Neuronal stem cell (in vitro differentiated cells): ENCODE measurements at regions not wholly inside any gene's neighbourhood (a gene's known extent, or its start where the extent isn't known, plus 50 kb on each side); places are given as distances from the start of the nearest gene placed in this dataset.

Experiments
- DNase-seq: peaks from one replicate; pipeline ENCODE4 v3.0.0-alpha.2; 2013; ENCODE audit warnings: low spot score
- H2AFZ ChIP-seq: one replicate; pipeline ENCODE4 v1.6.1; 2013; ENCODE audit warnings: mild to moderate bottlenecking, low read length, inconsistent platforms
- H2AK5ac ChIP-seq: 2 replicates; pipeline ENCODE4 v1.6.1; 2013; ENCODE audit warnings: low read depth, mild to moderate bottlenecking, inconsistent platforms, low read length, moderate library complexity, mixed read lengths
- H2BK120ac ChIP-seq: 2 replicates; pipeline ENCODE4 v1.6.1; 2013; ENCODE audit warnings: low read depth, mild to moderate bottlenecking, inconsistent platforms, low read length, moderate library complexity, mixed read lengths
- H2BK12ac ChIP-seq: one replicate; pipeline ENCODE4 v1.6.1; 2013; ENCODE audit warnings: low read length, inconsistent platforms
- H2BK15ac ChIP-seq: 2 replicates; pipeline ENCODE4 v1.6.1; 2013; ENCODE audit warnings: mild to moderate bottlenecking, low read length, inconsistent platforms, mixed read lengths
- H2BK5ac ChIP-seq: one replicate; pipeline ENCODE4 v1.6.1; 2013; ENCODE audit warnings: inconsistent platforms, mild to moderate bottlenecking, low read length, moderate library complexity
- H3K14ac ChIP-seq: one replicate; pipeline ENCODE4 v1.6.1; 2013; ENCODE audit warnings: low read length, inconsistent platforms
- H3K18ac ChIP-seq: 2 replicates; pipeline ENCODE4 v1.6.1; 2013; ENCODE audit warnings: low read length, inconsistent platforms
- H3K23ac ChIP-seq: 2 replicates; pipeline ENCODE4 v1.6.1; 2013; ENCODE audit warnings: low read depth, mild to moderate bottlenecking, mixed read lengths, low read length, inconsistent platforms; ENCODE audit not compliant: poor library complexity
- H3K27ac ChIP-seq: replicated peaks from 3 replicates; pipeline ENCODE4 v1.5.1; 2013; ENCODE audit warnings: low read length, inconsistent platforms
- H3K27me3 ChIP-seq, 3 experiments: 2 replicates each; pipeline ENCODE4 v1.6.1; 2013; ENCODE audit warnings: low read length in 3 of 3, mild to moderate bottlenecking in 2 of 3, inconsistent platforms in 1 of 3, low read depth in 1 of 3, mixed read lengths in 1 of 3, moderate library complexity in 1 of 3; ENCODE audit not compliant: control insufficient read depth in 3 of 3, insufficient read depth in 3 of 3
- H3K36me3 ChIP-seq, 2 donors: replicated peaks in 1 of 2; 2 replicates each; pipeline ENCODE4 v1.6.1; 2013; ENCODE audit warnings: low read length in 2 of 2; ENCODE audit not compliant: control insufficient read depth in 2 of 2, insufficient read depth in 2 of 2
- H3K4ac ChIP-seq: 2 replicates; pipeline ENCODE4 v1.6.1; 2013; ENCODE audit warnings: inconsistent platforms, mild to moderate bottlenecking, low read length, moderate library complexity
- H3K4me1 ChIP-seq, 2 donors: 1 replicate in 1 of 2; 2 replicates in 1 of 2; pipeline ENCODE4 v1.6.1; 2013; ENCODE audit warnings: low read length in 2 of 2, low read depth in 1 of 2; ENCODE audit not compliant: control insufficient read depth in 2 of 2, insufficient read depth in 1 of 2
- H3K4me2 ChIP-seq: one replicate; pipeline ENCODE4 v1.6.1; 2013; ENCODE audit warnings: mild to moderate bottlenecking, low read length, inconsistent platforms; ENCODE audit not compliant: insufficient read depth, poor library complexity, severe bottlenecking
- H3K4me3 ChIP-seq, 2 donors: 2 replicates each; pipeline ENCODE4 v1.5.1; 2013; ENCODE audit warnings: low read length in 2 of 2, mild to moderate bottlenecking in 2 of 2, inconsistent platforms in 1 of 2, moderate library complexity in 1 of 2
- H3K79me1 ChIP-seq: one replicate; pipeline ENCODE4 v1.6.1; 2013; ENCODE audit warnings: low read depth, mild to moderate bottlenecking, inconsistent platforms, low read length, moderate library complexity
- H3K9ac ChIP-seq: one replicate; pipeline ENCODE4 v1.6.1; 2013; ENCODE audit warnings: mild to moderate bottlenecking, low read depth, low read length, inconsistent platforms; ENCODE audit not compliant: poor library complexity
- H3K9me3 ChIP-seq, 2 donors: replicated peaks in 1 of 2; 2 replicates each; pipeline versions ENCODE3 to v1.6.1; 2013; ENCODE audit warnings: low read length in 2 of 2, mild to moderate bottlenecking in 2 of 2, inconsistent platforms in 1 of 2, low read depth in 1 of 2, mixed read lengths in 1 of 2, moderate library complexity in 1 of 2; ENCODE audit not compliant: control insufficient read depth in 2 of 2, insufficient read depth in 1 of 2
- H4K8ac ChIP-seq: one replicate; pipeline ENCODE4 v1.6.1; 2013; ENCODE audit warnings: low read depth, mild to moderate bottlenecking, inconsistent platforms, low read length, moderate library complexity
- H4K91ac ChIP-seq: one replicate; pipeline ENCODE4 v1.6.1; 2013; ENCODE audit warnings: low read length, low read depth, mild to moderate bottlenecking, inconsistent platforms; ENCODE audit not compliant: poor library complexity
- WGBS, 2 donors: extraction: QIAGEN DNeasy Blood & Tissue Kit; methylation state at CpG; one replicate each; pipeline ENCODE4 v1.1.7; 2013; ENCODE audit warnings: missing lambda C conversion rate in 2 of 2, mixed read lengths in 1 of 2; ENCODE audit not compliant: insufficient read length in 2 of 2, insufficient replicate concordance in 1 of 2; ENCODE audit errors: extremely low coverage in 2 of 2; 5-methylcytosine and 5-hydroxymethylcytosine counted together

DNA sequence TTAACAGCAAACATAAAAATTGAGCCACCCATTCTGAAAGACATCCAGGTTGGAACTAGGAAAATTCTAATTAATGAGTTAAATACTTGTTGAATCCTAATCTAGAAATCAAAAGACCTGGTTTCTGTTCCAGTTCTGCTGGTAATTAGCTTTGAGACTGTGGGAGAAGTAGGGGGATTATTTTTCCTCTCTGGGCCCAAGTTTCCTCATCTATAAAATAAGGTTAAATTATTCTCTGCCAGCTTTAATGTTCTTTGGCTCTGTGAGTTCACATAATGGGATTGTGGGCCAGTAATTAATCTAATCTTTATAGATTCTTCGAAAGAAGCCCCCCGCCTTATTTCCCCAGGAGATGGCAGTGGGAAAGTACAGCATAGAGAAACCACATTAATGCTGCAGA is 104.6 kb downstream of the ENC1 start:
- Histone ChIP-seq H3K4me1 (peaks cover 4 to 7% of the 10 kb centered on the region in 2 donors), H3K79me1 (no peaks in the 10 kb centered on the region), H2BK15ac (no peak overlapping the region), H3K4me2 (no peak overlapping the region), H2BK120ac (no peak overlapping the region), H3K27ac (no peak overlapping the region), H2BK5ac (no peak overlapping the region), H3K23ac (no peak overlapping the region), H2BK12ac (no peak overlapping the region), H4K91ac (no peak overlapping the region), H3K36me3 (no peaks in the 10 kb centered on the region), H3K9me3 (peaks cover 1 to 10% of the 10 kb centered on the region in 2 donors), H3K14ac (no peak overlapping the region), H2AFZ (peak overlapping the region; percentile 47), H3K18ac (no peak overlapping the region), H3K4ac (no peak overlapping the region), H3K27me3 (no peaks in the 10 kb centered on the region), H2AK5ac (no peak overlapping the region), H4K8ac (no peak overlapping the region), H3K9ac (no peak overlapping the region), H3K4me3 (no peak overlapping the region)
- no CpG with 5 or more reads among the region's 2 CpGs for WGBS, 2 donors
- DNase-seq: no peak

DNA sequence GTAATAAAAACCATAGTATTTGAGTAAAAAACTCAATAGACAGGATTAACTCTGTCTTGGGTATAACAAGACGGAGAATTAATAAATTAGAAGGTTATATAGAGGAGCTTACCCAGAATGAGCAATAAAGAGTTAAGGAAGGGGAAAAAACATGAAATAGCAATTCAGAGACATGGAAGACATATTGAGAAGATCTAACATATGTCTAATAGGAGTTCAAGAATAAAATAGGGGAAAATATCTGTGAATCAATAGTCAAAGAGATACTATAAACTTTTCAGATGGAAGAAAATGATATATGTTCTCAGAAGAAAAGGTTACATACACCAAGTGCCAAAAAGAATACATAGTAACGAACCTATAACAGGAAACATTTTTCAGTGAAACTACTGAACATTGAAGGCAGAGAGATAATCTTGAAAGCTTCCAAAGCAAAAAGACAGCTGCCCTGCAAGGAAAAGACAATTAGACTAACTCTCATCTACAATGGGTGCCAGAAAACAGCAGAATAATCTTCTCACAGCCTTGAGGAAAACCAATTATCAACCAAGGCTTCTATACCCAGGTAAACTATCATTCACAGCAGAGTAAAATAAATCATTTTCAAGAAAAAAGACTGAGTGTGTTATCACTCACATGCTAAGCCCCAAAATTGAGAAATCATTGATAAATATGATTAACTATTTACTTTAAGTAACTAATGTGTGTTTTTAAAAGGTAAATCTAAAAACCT is 106.0 kb downstream of the ENC1 start:
- Histone ChIP-seq H3K18ac (no peak overlapping the region), H4K8ac (no peak overlapping the region), H3K36me3 (no peaks in the 10 kb centered on the region), H3K4me1 (peaks cover 0 to 5% of the 10 kb centered on the region in 2 donors), H2BK5ac (no peak overlapping the region), H3K4ac (no peak overlapping the region), H3K14ac (no peak overlapping the region), H3K4me3 (no peak overlapping the region), H3K27me3 (no peaks in the 10 kb centered on the region), H3K23ac (no peak overlapping the region), H3K9ac (no peak overlapping the region), H3K27ac (no peak overlapping the region), H2BK12ac (no peak overlapping the region), H2AK5ac (no peak overlapping the region), H3K79me1 (no peaks in the 10 kb centered on the region), H2BK120ac (no peak overlapping the region), H3K4me2 (no peak overlapping the region), H3K9me3 (peaks cover 1 to 10% of the 10 kb centered on the region in 2 donors), H4K91ac (no peak overlapping the region), H2BK15ac (no peak overlapping the region), H2AFZ (no peak overlapping the region)
- no CpG with 5 or more reads among the region's 2 CpGs for WGBS, 2 donors
- DNase-seq: no peak

DNA sequence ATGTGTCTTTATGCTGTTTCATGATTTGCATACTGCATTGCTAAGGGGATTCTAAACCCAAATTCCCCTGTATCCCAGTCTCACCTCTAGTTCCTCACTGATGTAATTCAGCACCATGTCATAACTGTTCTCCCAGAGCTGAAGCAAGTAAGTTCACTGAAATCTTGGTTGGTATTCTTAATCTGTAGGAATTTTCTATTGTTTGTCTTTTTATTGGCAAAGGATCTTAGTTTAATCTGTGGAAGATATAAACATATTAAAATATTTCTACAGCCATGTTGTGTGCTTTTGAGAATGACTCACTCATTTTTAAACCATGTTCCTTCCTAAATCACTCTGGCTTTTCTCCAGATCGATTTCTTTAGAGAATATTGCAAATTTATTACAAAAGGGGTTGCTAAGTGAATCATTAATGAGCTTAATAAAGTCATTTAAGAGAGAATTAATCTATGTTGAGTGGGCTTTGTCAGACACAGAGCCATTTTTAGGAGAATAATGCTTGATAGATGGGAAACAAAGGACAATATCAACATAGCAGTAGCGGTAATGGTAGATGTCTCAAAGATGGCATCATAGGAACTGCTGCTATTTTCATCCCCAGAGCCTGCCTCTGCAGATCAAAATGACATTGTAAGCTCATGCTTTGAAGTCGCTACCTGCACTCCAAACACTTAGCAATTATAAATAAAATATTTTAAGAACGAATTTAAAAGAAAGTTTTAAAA is 110.0 kb downstream of the ENC1 start:
- H3K9ac ChIP-seq: no peak overlapping the region
- H2BK12ac ChIP-seq: no peak overlapping the region
- H4K91ac ChIP-seq: no peak overlapping the region
- H3K79me1 ChIP-seq: no peaks in the 10 kb centered on the region
- H3K27me3 ChIP-seq: peaks cover 0 to 5% (median 0%) of the 10 kb centered on the region in 3 experiments
- DNase-seq: no peak
- H3K4me2 ChIP-seq: no peak overlapping the region
- H3K23ac ChIP-seq: no peak overlapping the region
- no peak overlapping the region for H2BK15ac ChIP-seq
- no peak overlapping the region for H4K8ac ChIP-seq
- peaks cover 1 to 10% of the 10 kb centered on the region in 2 donors for H3K9me3 ChIP-seq
- H3K4me1 ChIP-seq: no peaks in the 10 kb centered on the region
- H3K14ac ChIP-seq: no peak overlapping the region
- no peak overlapping the region for H2AK5ac ChIP-seq
- H3K18ac ChIP-seq: no peak overlapping the region
- H2AFZ ChIP-seq: no peak overlapping the region
- no peak overlapping the region for H3K4ac ChIP-seq
- no CpG with 5 or more reads among the region's 4 CpGs for WGBS, 2 donors
- no peaks in the 10 kb centered on the region for H3K36me3 ChIP-seq
- H2BK120ac ChIP-seq: no peak overlapping the region
- no peak overlapping the region for H2BK5ac ChIP-seq
- H3K4me3 ChIP-seq: no peak overlapping the region
- no peak overlapping the region for H3K27ac ChIP-seq

DNA sequence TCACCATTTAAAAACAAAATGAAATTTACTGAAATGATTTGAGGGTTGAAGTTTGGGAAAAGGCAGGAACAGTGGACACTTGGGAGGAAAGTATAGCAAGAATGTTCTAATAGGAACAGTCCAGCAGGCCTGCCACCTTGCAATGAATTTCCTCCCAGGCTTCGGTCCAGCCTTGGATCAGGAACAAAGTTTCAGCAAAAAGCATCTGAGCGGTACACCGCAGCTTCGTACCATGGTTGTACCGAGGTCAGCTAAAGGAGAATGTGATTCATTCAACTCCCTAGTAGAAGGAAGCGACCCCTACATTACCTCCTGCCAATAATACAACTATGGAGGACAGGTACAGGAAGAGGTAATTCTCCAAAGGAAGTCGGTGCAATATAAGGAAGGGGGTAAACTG is 111.4 kb downstream of the ENC1 start:
- Histone ChIP-seq H3K9ac (no peak overlapping the region), H3K79me1 (no peaks in the 10 kb centered on the region), H3K9me3 (peaks cover 6 to 14% of the 10 kb centered on the region in 2 donors), H3K4me3 (no peak overlapping the region), H3K4ac (no peak overlapping the region), H2AK5ac (no peak overlapping the region), H3K27me3 (peaks cover 0 to 5% (median 0%) of the 10 kb centered on the region in 3 experiments), H3K14ac (no peak overlapping the region), H3K36me3 (no peaks in the 10 kb centered on the region), H3K4me1 (no peaks in the 10 kb centered on the region), H3K4me2 (no peak overlapping the region), H2BK5ac (no peak overlapping the region), H2BK15ac (no peak overlapping the region), H2BK120ac (no peak overlapping the region), H2AFZ (no peak overlapping the region), H4K8ac (no peak overlapping the region), H3K23ac (no peak overlapping the region), H2BK12ac (no peak overlapping the region), H3K27ac (no peak overlapping the region), H4K91ac (no peak overlapping the region), H3K18ac (no peak overlapping the region)
- no CpG with 5 or more reads among the region's 7 CpGs for WGBS, 2 donors
- no peak for DNase-seq
